ENCODE measurements at regions not wholly inside any gene's neighbourhood (a gene's known extent, or its start where the extent isn't known, plus 50 kb on each side); places are given as distances from the start of the nearest gene placed in this dataset.

- TF ChIP-seq POLR2AphosphoS5 (IDR thresholded peaks at IDR 0.05) (no peak), POLR2A (IDR thresholded peaks at IDR 0.05; ENCODE audit: low read depth) (no peak), CTCF (IDR thresholded peaks at IDR 0.05) (no peak), EP300 (IDR thresholded peaks at IDR 0.05) (no peak)
Observed at GRCh38 chr14:44453433-44454171, 53.5 kb downstream of the FSCB start.
